ENCODE measurements at regions not wholly inside any gene's neighbourhood (a gene's known extent, or its start where the extent isn't known, plus 50 kb on each side); places are given as distances from the start of the nearest gene placed in this dataset.

DNA sequence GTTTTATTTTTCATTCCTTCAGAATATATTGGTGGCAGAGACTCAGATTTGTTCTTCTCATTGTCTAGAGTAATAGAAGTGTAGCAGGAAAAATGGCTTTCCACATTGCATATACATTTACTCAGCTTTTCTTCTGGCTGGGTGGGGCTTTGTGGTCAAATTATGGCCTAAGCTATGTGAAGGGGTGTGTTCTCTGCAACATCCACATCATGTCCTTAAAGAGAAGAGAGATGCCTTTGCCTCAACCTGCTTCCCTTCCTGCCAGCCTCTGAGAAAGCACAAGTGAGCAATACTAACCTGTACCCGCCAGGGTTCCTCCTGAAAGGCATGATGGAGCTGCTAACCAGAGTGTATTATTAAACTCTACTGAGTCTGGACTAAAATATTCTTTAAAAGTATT is 695.6 kb upstream of the FAM241A start:
- TF ChIP-seq RAD21 (IDR thresholded peaks at IDR 0.05; ENCODE audit: low read depth) (no peak), TCF12 (IDR thresholded peaks at IDR 0.05; ENCODE audit: low read depth) (no peak), EGR1 (IDR thresholded peaks at IDR 0.05) (no peak), TAF1 (IDR thresholded peaks at IDR 0.05; ENCODE audit: low read depth) (no peak), FOXM1 (IDR thresholded peaks at IDR 0.05; ENCODE audit: borderline replicate concordance, low read depth) (no peak), EP300 (IDR thresholded peaks at IDR 0.05; ENCODE audit: borderline replicate concordance) (no peak), CEBPB (IDR thresholded peaks at IDR 0.05) (no peak)
- TF ChIP-seq, protein P1, sequence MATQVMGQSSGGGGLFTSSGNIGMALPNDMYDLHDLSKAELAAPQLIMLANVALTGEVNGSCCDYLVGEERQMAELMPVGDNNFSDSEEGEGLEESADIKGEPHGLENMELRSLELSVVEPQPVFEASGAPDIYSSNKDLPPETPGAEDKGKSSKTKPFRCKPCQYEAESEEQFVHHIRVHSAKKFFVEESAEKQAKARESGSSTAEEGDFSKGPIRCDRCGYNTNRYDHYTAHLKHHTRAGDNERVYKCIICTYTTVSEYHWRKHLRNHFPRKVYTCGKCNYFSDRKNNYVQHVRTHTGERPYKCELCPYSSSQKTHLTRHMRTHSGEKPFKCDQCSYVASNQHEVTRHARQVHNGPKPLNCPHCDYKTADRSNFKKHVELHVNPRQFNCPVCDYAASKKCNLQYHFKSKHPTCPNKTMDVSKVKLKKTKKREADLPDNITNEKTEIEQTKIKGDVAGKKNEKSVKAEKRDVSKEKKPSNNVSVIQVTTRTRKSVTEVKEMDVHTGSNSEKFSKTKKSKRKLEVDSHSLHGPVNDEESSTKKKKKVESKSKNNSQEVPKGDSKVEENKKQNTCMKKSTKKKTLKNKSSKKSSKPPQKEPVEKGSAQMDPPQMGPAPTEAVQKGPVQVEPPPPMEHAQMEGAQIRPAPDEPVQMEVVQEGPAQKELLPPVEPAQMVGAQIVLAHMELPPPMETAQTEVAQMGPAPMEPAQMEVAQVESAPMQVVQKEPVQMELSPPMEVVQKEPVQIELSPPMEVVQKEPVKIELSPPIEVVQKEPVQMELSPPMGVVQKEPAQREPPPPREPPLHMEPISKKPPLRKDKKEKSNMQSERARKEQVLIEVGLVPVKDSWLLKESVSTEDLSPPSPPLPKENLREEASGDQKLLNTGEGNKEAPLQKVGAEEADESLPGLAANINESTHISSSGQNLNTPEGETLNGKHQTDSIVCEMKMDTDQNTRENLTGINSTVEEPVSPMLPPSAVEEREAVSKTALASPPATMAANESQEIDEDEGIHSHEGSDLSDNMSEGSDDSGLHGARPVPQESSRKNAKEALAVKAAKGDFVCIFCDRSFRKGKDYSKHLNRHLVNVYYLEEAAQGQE (IDR thresholded peaks at IDR 0.05; ENCODE audit: low read depth): no peak
- TF ChIP-seq, protein P2, sequence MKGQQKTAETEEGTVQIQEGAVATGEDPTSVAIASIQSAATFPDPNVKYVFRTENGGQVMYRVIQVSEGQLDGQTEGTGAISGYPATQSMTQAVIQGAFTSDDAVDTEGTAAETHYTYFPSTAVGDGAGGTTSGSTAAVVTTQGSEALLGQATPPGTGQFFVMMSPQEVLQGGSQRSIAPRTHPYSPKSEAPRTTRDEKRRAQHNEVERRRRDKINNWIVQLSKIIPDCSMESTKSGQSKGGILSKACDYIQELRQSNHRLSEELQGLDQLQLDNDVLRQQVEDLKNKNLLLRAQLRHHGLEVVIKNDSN (IDR thresholded peaks at IDR 0.05): no peak
- TF ChIP-seq, protein P3, sequence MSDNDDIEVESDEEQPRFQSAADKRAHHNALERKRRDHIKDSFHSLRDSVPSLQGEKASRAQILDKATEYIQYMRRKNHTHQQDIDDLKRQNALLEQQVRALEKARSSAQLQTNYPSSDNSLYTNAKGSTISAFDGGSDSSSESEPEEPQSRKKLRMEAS (IDR thresholded peaks at IDR 0.05): no peak

All from Ishikawa (cell line).